ENCODE measurements at regions not wholly inside any gene's neighbourhood (a gene's known extent, or its start where the extent isn't known, plus 50 kb on each side); places are given as distances from the start of the nearest gene placed in this dataset.

GRCh38 chrX:4379071-4379470, 665.6 kb upstream of the PRKX start:
- no peak for ATAC-seq (replicated peaks in 1 of 2)
- Mint-ChIP-seq H3K36me3 (ENCODE audit: insufficient read depth in 2 of 2) (no peaks in the 10 kb centered on the region), H3K4me1 (ENCODE audit: low read depth) (no peaks in the 10 kb centered on the region), H3K27ac (no peak overlapping the region), H3K9me3 (peaks cover 3 to 6% of the 10 kb centered on the region in 2 donors), H3K27me3 (ENCODE audit: low read depth) (no peaks in the 10 kb centered on the region), H3K4me3 (no peak overlapping the region)
- no peak for DNase-seq

- peaks cover 3 to 6% of the 10 kb centered on the region in 2 donors for H3K9me3 Mint-ChIP-seq
- ATAC-seq (replicated peaks in 1 of 2) (no peak), DNase-seq (no peak)
- no peak overlapping the region for H3K27ac Mint-ChIP-seq
- no peaks in the 10 kb centered on the region for H3K27me3 Mint-ChIP-seq (ENCODE audit: low read depth)
- no peaks in the 10 kb centered on the region for H3K36me3 Mint-ChIP-seq (ENCODE audit: insufficient read depth in 2 of 2)
- no peaks in the 10 kb centered on the region for H3K4me1 Mint-ChIP-seq (ENCODE audit: low read depth)
- H3K4me3 Mint-ChIP-seq, result no peak overlapping the region
Observed at GRCh38 chrX:4373791-4374190, 660.3 kb upstream of the PRKX start.

GRCh38 chrX:4358577-4358976, 645.1 kb upstream of the PRKX start:
- Mint-ChIP-seq H3K36me3 (ENCODE audit: insufficient read depth in 2 of 2) (no peaks in the 10 kb centered on the region), H3K27me3 (ENCODE audit: low read depth) (no peaks in the 10 kb centered on the region), H3K9me3 (peaks cover 1 to 5% of the 10 kb centered on the region in 2 donors), H3K4me1 (ENCODE audit: low read depth) (no peaks in the 10 kb centered on the region), H3K27ac (no peak overlapping the region), H3K4me3 (no peak overlapping the region)
- DNase-seq (no peak), ATAC-seq (replicated peaks in 1 of 2) (no peak)

- Mint-ChIP-seq H3K4me1 (ENCODE audit: low read depth) (no peaks in the 10 kb centered on the region), H3K9me3 (no peaks in the 10 kb centered on the region), H3K27ac (no peak overlapping the region)
Observed at GRCh38 chrX:4322916-4323315, 609.5 kb upstream of the PRKX start.

GRCh38 chrX:4320436-4320947, 607.0 kb upstream of the PRKX start:
- no peak overlapping the region for H3K4me3 Mint-ChIP-seq
- H3K27ac Mint-ChIP-seq, result no peak overlapping the region
- no peaks in the 10 kb centered on the region for H3K4me1 Mint-ChIP-seq (ENCODE audit: low read depth)
- DNase-seq (no peak), ATAC-seq (replicated peaks in 1 of 2) (no peak)
- H3K36me3 Mint-ChIP-seq (ENCODE audit: insufficient read depth in 2 of 2), result no peaks in the 10 kb centered on the region
- no peaks in the 10 kb centered on the region for H3K27me3 Mint-ChIP-seq (ENCODE audit: low read depth)
- peaks cover 0 to 3% of the 10 kb centered on the region in 2 donors for H3K9me3 Mint-ChIP-seq

More at GRCh38 chrX:4322916-4323315, 609.5 kb upstream of the PRKX start:
- no peak overlapping the region for H3K4me3 Mint-ChIP-seq
- no peaks in the 10 kb centered on the region for H3K27me3 Mint-ChIP-seq (ENCODE audit: low read depth)
- no peak for ATAC-seq (replicated peaks in 1 of 2)
- no peak for DNase-seq
- no peaks in the 10 kb centered on the region for H3K36me3 Mint-ChIP-seq (ENCODE audit: insufficient read depth in 2 of 2)

GRCh38 chrX:4315891-4316290, 602.4 kb upstream of the PRKX start:
- Mint-ChIP-seq H3K9me3 (peaks cover 5 to 11% of the 10 kb centered on the region in 2 donors), H3K4me3 (no peak overlapping the region), H3K4me1 (ENCODE audit: low read depth) (no peaks in the 10 kb centered on the region), H3K36me3 (ENCODE audit: insufficient read depth in 2 of 2) (peaks cover 0 to 3% of the 10 kb centered on the region in 2 donors), H3K27ac (no peak overlapping the region), H3K27me3 (ENCODE audit: low read depth) (no peaks in the 10 kb centered on the region)
- DNase-seq, result no peak
- ATAC-seq (replicated peaks in 1 of 2), result no peak

GRCh38 chrX:4314586-4314985, 601.1 kb upstream of the PRKX start:
- H3K36me3 Mint-ChIP-seq (ENCODE audit: insufficient read depth in 2 of 2), result peaks cover 0 to 3% of the 10 kb centered on the region in 2 donors
- no peak overlapping the region for H3K4me3 Mint-ChIP-seq
- H3K27ac Mint-ChIP-seq, result no peak overlapping the region
- no peaks in the 10 kb centered on the region for H3K4me1 Mint-ChIP-seq (ENCODE audit: low read depth)
- no peak for ATAC-seq (replicated peaks in 1 of 2)
- H3K27me3 Mint-ChIP-seq (ENCODE audit: low read depth), result no peaks in the 10 kb centered on the region
- H3K9me3 Mint-ChIP-seq, result peaks cover 5 to 11% of the 10 kb centered on the region in 2 donors
- DNase-seq, result no peak

- H3K36me3 Mint-ChIP-seq (ENCODE audit: insufficient read depth in 2 of 2), result no peaks in the 10 kb centered on the region
- H3K4me1 Mint-ChIP-seq (ENCODE audit: low read depth), result no peaks in the 10 kb centered on the region
- no peak for DNase-seq
- no peaks in the 10 kb centered on the region for H3K27me3 Mint-ChIP-seq (ENCODE audit: low read depth)
- H3K27ac Mint-ChIP-seq, result no peak overlapping the region
- H3K9me3 Mint-ChIP-seq, result peaks cover 2% of the 10 kb centered on the region in 2 donors
- ATAC-seq (replicated peaks in 1 of 2), result no peak
- no peak overlapping the region for H3K4me3 Mint-ChIP-seq
Observed at GRCh38 chrX:4277122-4277521, 563.7 kb upstream of the PRKX start.

GRCh38 chrX:4268676-4269075, 555.2 kb upstream of the PRKX start:
- H3K9me3 Mint-ChIP-seq, result no peaks in the 10 kb centered on the region

GRCh38 chrX:4265036-4265435, 551.6 kb upstream of the PRKX start:
- ATAC-seq (replicated peaks in 1 of 2) (no peak), DNase-seq (no peak)
- Mint-ChIP-seq H3K36me3 (ENCODE audit: insufficient read depth in 2 of 2) (no peaks in the 10 kb centered on the region), H3K4me1 (ENCODE audit: low read depth) (peaks cover 5% of the 10 kb centered on the region), H3K27me3 (ENCODE audit: low read depth) (no peaks in the 10 kb centered on the region), H3K9me3 (peaks cover 0 to 6% of the 10 kb centered on the region in 2 donors), H3K27ac (no peak overlapping the region), H3K4me3 (no peak overlapping the region)

More at GRCh38 chrX:4268676-4269075, 555.2 kb upstream of the PRKX start:
- no peak for ATAC-seq (replicated peaks in 1 of 2)
- Mint-ChIP-seq H3K36me3 (ENCODE audit: insufficient read depth in 2 of 2) (no peaks in the 10 kb centered on the region), H3K27ac (no peak overlapping the region), H3K27me3 (ENCODE audit: low read depth) (no peaks in the 10 kb centered on the region), H3K4me1 (ENCODE audit: low read depth) (no peaks in the 10 kb centered on the region), H3K4me3 (no peak overlapping the region)
- DNase-seq, result no peak

- Mint-ChIP-seq H3K27me3 (ENCODE audit: low read depth) (no peaks in the 10 kb centered on the region), H3K4me3 (no peak overlapping the region), H3K9me3 (peaks cover 0 to 6% of the 10 kb centered on the region in 2 donors), H3K4me1 (ENCODE audit: low read depth) (peaks cover 5% of the 10 kb centered on the region), H3K27ac (no peak overlapping the region), H3K36me3 (ENCODE audit: insufficient read depth in 2 of 2) (no peaks in the 10 kb centered on the region)
- peak in 1 of 2 donors; percentile 51 for ATAC-seq (replicated peaks in 1 of 2)
- no peak for DNase-seq
Observed at GRCh38 chrX:4263030-4263803, 549.8 kb upstream of the PRKX start.

GRCh38 chrX:4253092-4253491, 539.6 kb upstream of the PRKX start:
- Mint-ChIP-seq H3K27ac (no peak overlapping the region), H3K4me1 (ENCODE audit: low read depth) (no peaks in the 10 kb centered on the region), H3K4me3 (no peak overlapping the region), H3K36me3 (ENCODE audit: insufficient read depth in 2 of 2) (no peaks in the 10 kb centered on the region), H3K9me3 (peaks cover 5 to 6% of the 10 kb centered on the region in 2 donors), H3K27me3 (ENCODE audit: low read depth) (no peaks in the 10 kb centered on the region)
- ATAC-seq (replicated peaks in 1 of 2) (no peak), DNase-seq (no peak)

GRCh38 chrX:4249401-4249800, 536.0 kb upstream of the PRKX start:
- Mint-ChIP-seq H3K36me3 (ENCODE audit: insufficient read depth in 2 of 2) (peaks cover 0 to 2% of the 10 kb centered on the region in 2 donors), H3K4me1 (ENCODE audit: low read depth) (no peaks in the 10 kb centered on the region), H3K9me3 (peaks cover 5% of the 10 kb centered on the region in 2 donors), H3K27ac (no peak overlapping the region), H3K4me3 (no peak overlapping the region), H3K27me3 (ENCODE audit: low read depth) (no peaks in the 10 kb centered on the region)
- DNase-seq, result no peak
- ATAC-seq (replicated peaks in 1 of 2), result no peak

GRCh38 chrX:4243759-4244158, 530.3 kb upstream of the PRKX start:
- H3K4me1 Mint-ChIP-seq (ENCODE audit: low read depth), result no peaks in the 10 kb centered on the region
- DNase-seq (no peak), ATAC-seq (replicated peaks in 1 of 2) (no peak)
- H3K4me3 Mint-ChIP-seq, result no peak overlapping the region
- H3K9me3 Mint-ChIP-seq, result peaks cover 3 to 8% of the 10 kb centered on the region in 2 donors
- peaks cover 2 to 5% of the 10 kb centered on the region in 2 donors for H3K36me3 Mint-ChIP-seq (ENCODE audit: insufficient read depth in 2 of 2)
- H3K27me3 Mint-ChIP-seq (ENCODE audit: low read depth), result no peaks in the 10 kb centered on the region
- no peak overlapping the region for H3K27ac Mint-ChIP-seq
